ENCODE measurements at regions not wholly inside any gene's neighbourhood (a gene's known extent, or its start where the extent isn't known, plus 50 kb on each side); places are given as distances from the start of the nearest gene placed in this dataset.
A peak's percentile ranks its signal among the peaks of the same experiment; 100 is the strongest.

GRCh38 chr18:76134628-76135027, 360.4 kb downstream of the ZNF516 start:
- intact Hi-C loops (cut with DNase I) = no loop called here
- no peak for TF ChIP-seq CTCF (IDR thresholded peaks at IDR 0.05)
- no peak overlapping the region for H3K4me3 ChIP-seq

GRCh38 chr18:76133873-76134272, 361.2 kb downstream of the ZNF516 start:
- H3K27ac ChIP-seq = no peak overlapping the region
- H3K4me3 ChIP-seq = no peak overlapping the region
- ATAC-seq (no peak), DNase-seq (no peak)
- no peak for TF ChIP-seq CTCF (IDR thresholded peaks at IDR 0.05)
- intact Hi-C loops (cut with DNase I) = no loop called here
- H3K36me3 ChIP-seq = no peaks in the 10 kb centered on the region
- H3K27me3 ChIP-seq (ENCODE audit: low read depth) = no peaks in the 10 kb centered on the region
- no peaks in the 10 kb centered on the region for H3K9me3 ChIP-seq
- H3K4me1 ChIP-seq = no peaks in the 10 kb centered on the region

More at GRCh38 chr18:76134628-76135027, 360.4 kb downstream of the ZNF516 start:
- no peaks in the 10 kb centered on the region for H3K4me1 ChIP-seq
- H3K27me3 ChIP-seq (ENCODE audit: low read depth) = no peaks in the 10 kb centered on the region
- no peaks in the 10 kb centered on the region for H3K9me3 ChIP-seq
- DNase-seq (no peak), ATAC-seq (no peak)
- no peaks in the 10 kb centered on the region for H3K36me3 ChIP-seq
- H3K27ac ChIP-seq = no peak overlapping the region

GRCh38 chr18:76131738-76132137, 363.3 kb downstream of the ZNF516 start:
- no peak overlapping the region for H3K4me3 ChIP-seq
- no peaks in the 10 kb centered on the region for H3K36me3 ChIP-seq
- H3K27me3 ChIP-seq (ENCODE audit: low read depth) = no peaks in the 10 kb centered on the region
- no peak overlapping the region for H3K27ac ChIP-seq
- TF ChIP-seq CTCF (IDR thresholded peaks at IDR 0.05) = no peak
- intact Hi-C loops (cut with DNase I) = no loop called here
- no peak for DNase-seq
- peak in 1 of 2 donors; percentile 53 for ATAC-seq
- H3K4me1 ChIP-seq = no peaks in the 10 kb centered on the region
- no peaks in the 10 kb centered on the region for H3K9me3 ChIP-seq

GRCh38 chr18:76130845-76131244, 364.2 kb downstream of the ZNF516 start:
- H3K4me1 ChIP-seq = no peaks in the 10 kb centered on the region
- no peaks in the 10 kb centered on the region for H3K27me3 ChIP-seq (ENCODE audit: low read depth)
- no peak overlapping the region for H3K27ac ChIP-seq
- no peak for DNase-seq
- no peaks in the 10 kb centered on the region for H3K9me3 ChIP-seq
- TF ChIP-seq CTCF (IDR thresholded peaks at IDR 0.05) = no peak
- H3K4me3 ChIP-seq = no peak overlapping the region
- no peak for ATAC-seq
- no peaks in the 10 kb centered on the region for H3K36me3 ChIP-seq
- intact Hi-C loops (cut with DNase I) = no loop called here

GRCh38 chr18:76126327-76126726, 368.7 kb downstream of the ZNF516 start:
- intact Hi-C loops (cut with DNase I) = no loop called here
- no peaks in the 10 kb centered on the region for H3K9me3 ChIP-seq
- H3K36me3 ChIP-seq = no peaks in the 10 kb centered on the region
- H3K4me3 ChIP-seq = no peak overlapping the region
- no peaks in the 10 kb centered on the region for H3K4me1 ChIP-seq
- DNase-seq = no peak
- TF ChIP-seq CTCF (IDR thresholded peaks at IDR 0.05) = peak; percentile 21
- H3K27me3 ChIP-seq (ENCODE audit: low read depth) = no peaks in the 10 kb centered on the region
- no peak overlapping the region for H3K27ac ChIP-seq
- ATAC-seq = peak in 1 of 2 donors; percentile 43

GRCh38 chr18:76121011-76121410, 374.0 kb downstream of the ZNF516 start:
- H3K4me1 ChIP-seq = no peaks in the 10 kb centered on the region
- no peak overlapping the region for H3K27ac ChIP-seq
- H3K36me3 ChIP-seq = no peaks in the 10 kb centered on the region
- ATAC-seq (no peak), DNase-seq (no peak)
- no peaks in the 10 kb centered on the region for H3K9me3 ChIP-seq
- no peaks in the 10 kb centered on the region for H3K27me3 ChIP-seq (ENCODE audit: low read depth)
- no peak overlapping the region for H3K4me3 ChIP-seq
- intact Hi-C loops (cut with DNase I) = no loop called here
- TF ChIP-seq CTCF (IDR thresholded peaks at IDR 0.05) = no peak

All from lower lobe of right lung (tissue), 2 donors.